ENCODE measurements at regions not wholly inside any gene's neighbourhood (a gene's known extent, or its start where the extent isn't known, plus 50 kb on each side); places are given as distances from the start of the nearest gene placed in this dataset.

DNA sequence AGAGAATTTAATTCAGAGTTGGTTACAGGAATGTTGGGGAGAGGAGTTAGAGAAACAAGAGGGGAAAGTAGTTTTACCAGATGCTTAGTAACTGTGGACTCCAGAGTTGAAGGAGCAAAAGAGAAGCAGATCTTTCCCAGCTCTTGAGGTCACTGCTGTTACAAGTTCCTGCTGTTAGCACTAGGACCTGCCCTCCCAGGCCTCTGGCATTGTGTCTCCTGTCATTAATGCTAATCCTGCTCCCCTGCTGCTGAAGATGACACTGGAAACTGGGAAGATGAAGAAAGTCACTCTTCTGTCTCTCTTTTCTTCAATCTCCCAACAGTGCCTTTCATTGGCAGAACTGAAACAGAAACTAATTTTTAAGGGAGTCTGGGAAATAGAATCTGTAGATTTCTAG is 845.6 kb downstream of the ADGRL2 start:
- no peak for TF ChIP-seq POLR2A (IDR thresholded peaks at IDR 0.05)
- TF ChIP-seq, protein P1, sequence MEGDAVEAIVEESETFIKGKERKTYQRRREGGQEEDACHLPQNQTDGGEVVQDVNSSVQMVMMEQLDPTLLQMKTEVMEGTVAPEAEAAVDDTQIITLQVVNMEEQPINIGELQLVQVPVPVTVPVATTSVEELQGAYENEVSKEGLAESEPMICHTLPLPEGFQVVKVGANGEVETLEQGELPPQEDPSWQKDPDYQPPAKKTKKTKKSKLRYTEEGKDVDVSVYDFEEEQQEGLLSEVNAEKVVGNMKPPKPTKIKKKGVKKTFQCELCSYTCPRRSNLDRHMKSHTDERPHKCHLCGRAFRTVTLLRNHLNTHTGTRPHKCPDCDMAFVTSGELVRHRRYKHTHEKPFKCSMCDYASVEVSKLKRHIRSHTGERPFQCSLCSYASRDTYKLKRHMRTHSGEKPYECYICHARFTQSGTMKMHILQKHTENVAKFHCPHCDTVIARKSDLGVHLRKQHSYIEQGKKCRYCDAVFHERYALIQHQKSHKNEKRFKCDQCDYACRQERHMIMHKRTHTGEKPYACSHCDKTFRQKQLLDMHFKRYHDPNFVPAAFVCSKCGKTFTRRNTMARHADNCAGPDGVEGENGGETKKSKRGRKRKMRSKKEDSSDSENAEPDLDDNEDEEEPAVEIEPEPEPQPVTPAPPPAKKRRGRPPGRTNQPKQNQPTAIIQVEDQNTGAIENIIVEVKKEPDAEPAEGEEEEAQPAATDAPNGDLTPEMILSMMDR (IDR thresholded peaks at IDR 0.05) = no peak
- H3K4me3 ChIP-seq = no peak overlapping the region
- no peaks in the 10 kb centered on the region for H3K36me3 ChIP-seq
- H3K4me1 ChIP-seq = no peaks in the 10 kb centered on the region
- no peak for DNase-seq
- H3K27me3 ChIP-seq = no peaks in the 10 kb centered on the region
- H3K9me3 ChIP-seq = no peaks in the 10 kb centered on the region
- no peak overlapping the region for H3K27ac ChIP-seq

DNA sequence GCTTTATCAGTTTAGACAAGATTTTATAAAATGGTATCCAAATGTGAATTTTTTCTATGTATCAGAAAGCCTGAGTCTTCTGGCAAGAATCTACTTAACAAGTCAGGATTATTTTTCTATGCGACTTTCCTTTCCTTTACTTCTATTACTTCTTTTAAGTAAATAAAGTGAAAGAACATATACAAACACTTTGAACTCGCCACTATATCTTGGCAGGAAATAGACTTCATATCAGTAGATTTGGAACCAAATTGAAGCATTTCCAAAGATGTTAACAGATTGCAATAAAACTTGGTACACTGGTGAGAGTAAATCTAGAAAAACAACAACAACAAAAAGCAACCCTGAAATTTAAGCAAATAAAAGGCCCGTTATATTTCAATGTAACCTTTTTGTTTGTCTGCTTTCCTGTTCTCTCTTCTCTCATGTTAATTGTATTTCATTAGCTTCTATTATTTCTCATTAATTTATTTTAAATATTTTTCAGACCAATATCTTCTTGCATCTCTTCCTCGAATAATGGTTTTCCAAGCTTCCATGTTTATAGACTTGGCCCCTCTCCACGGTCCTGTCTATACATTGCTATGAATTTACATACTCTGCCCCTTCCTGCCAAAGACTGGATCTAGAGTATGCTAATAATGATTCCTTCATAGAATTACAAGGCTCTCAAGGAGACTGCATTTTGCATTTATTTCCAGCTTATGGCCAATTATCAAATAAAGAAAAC is 843.6 kb downstream of the ADGRL2 start:
- Histone ChIP-seq H3K9me3 (no peaks in the 10 kb centered on the region), H3K4me3 (no peak overlapping the region), H3K4me1 (no peaks in the 10 kb centered on the region), H3K27ac (no peak overlapping the region), H3K27me3 (no peaks in the 10 kb centered on the region), H3K36me3 (no peaks in the 10 kb centered on the region)
- DNase-seq = no peak
- TF ChIP-seq POLR2A (IDR thresholded peaks at IDR 0.05) = no peak
- TF ChIP-seq, protein P1 (IDR thresholded peaks at IDR 0.05) = no peak

DNA sequence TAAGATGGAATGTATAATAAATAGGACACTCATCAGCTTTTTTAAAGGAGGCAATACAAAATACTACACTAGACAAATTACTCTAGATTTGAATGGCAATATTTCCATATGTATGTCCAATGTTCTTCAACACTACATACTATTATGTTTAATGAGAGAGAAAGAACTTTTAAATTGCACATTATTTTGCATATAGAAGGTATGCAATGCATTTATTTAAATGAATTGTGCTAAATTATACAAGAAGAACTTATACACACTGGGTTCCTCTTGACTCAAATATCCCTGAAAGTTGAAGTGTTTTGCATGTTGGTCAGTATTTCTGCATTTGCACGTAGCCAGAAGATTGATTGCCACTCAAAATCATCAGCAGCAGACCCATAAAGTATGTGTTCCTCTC is 839.6 kb downstream of the ADGRL2 start:
- H3K4me1 ChIP-seq = no peaks in the 10 kb centered on the region
- H3K27ac ChIP-seq = no peak overlapping the region
- DNase-seq = no peak
- H3K36me3 ChIP-seq = no peaks in the 10 kb centered on the region
- TF ChIP-seq, protein P1 (IDR thresholded peaks at IDR 0.05) = no peak
- no peak for TF ChIP-seq POLR2A (IDR thresholded peaks at IDR 0.05)
- no peaks in the 10 kb centered on the region for H3K9me3 ChIP-seq
- H3K27me3 ChIP-seq = no peaks in the 10 kb centered on the region
- H3K4me3 ChIP-seq = no peak overlapping the region

DNA sequence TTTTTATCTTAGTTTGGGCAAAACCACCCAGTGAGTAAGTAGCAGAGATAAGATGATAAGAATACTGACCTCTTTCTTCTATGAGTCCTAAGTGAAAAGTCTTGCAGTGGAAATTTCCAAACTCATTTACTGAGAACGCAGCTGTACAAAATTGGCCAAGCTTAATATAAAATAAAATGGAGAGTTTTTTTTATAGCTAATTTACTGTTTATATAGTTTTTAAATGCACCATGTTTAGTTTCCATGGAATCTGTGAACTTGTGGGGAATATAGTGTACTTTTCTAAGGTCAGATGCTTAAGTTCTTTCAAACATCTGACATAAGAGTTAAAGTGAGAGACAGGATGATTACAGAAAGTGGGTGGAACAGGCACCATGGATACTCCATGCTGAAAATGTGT is 833.5 kb downstream of the ADGRL2 start:
- TF ChIP-seq POLR2A (IDR thresholded peaks at IDR 0.05) = no peak
- TF ChIP-seq, protein P1 (IDR thresholded peaks at IDR 0.05) = no peak
- DNase-seq = no peak
- Histone ChIP-seq H3K36me3 (no peaks in the 10 kb centered on the region), H3K4me3 (no peak overlapping the region), H3K27me3 (no peaks in the 10 kb centered on the region), H3K4me1 (no peaks in the 10 kb centered on the region), H3K27ac (no peak overlapping the region), H3K9me3 (no peaks in the 10 kb centered on the region)

DNA sequence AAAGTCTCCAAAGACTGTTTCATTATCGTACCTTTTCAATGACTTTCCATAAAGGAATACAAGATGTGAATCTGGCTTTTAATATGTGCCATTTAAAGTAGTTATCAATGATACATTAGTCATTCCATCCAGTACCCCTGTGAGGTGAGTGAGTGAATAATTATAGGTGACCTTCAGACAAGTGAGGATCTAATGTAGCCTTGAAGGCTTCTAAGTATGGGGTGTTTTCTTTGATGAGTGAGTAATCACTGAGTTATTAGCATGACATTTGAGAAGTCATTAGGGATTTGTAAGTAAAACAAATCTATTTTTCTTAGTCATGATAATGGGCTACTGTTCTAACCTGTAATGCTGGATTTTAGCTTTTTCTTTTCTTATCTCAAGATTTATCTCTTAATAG is 831.4 kb downstream of the ADGRL2 start:
- no peaks in the 10 kb centered on the region for H3K4me1 ChIP-seq
- H3K4me3 ChIP-seq = no peak overlapping the region
- H3K27ac ChIP-seq = no peak overlapping the region
- H3K36me3 ChIP-seq = no peaks in the 10 kb centered on the region
- H3K27me3 ChIP-seq = no peaks in the 10 kb centered on the region
- no peak for DNase-seq
- H3K9me3 ChIP-seq = no peaks in the 10 kb centered on the region
- TF ChIP-seq POLR2A (IDR thresholded peaks at IDR 0.05) = no peak
- TF ChIP-seq, protein P1 (IDR thresholded peaks at IDR 0.05) = no peak

DNA sequence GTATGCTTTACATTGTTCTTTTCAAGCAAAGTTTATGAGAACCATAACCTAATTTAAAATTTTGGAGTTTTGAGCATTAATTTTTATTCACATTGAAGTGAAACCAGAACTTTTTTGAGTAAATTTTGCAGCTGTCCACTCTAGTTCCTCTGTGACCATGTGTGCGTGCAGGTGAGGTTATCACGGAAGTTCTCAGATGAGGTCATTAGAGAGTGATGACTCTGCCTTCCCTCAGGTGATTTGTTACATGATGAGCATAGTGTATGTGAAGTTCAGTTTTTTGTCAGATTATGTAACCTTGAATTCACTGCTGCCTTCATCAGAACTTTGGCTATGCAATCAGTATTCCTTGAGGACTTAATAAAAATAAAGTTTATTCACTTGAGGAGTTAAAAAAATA is 828.2 kb downstream of the ADGRL2 start:
- no peaks in the 10 kb centered on the region for H3K27me3 ChIP-seq
- DNase-seq = no peak
- H3K27ac ChIP-seq = no peak overlapping the region
- no peaks in the 10 kb centered on the region for H3K36me3 ChIP-seq
- H3K4me3 ChIP-seq = no peak overlapping the region
- peaks cover 0 to 4% (median 0%) of the 10 kb centered on the region in 4 donors for H3K9me3 ChIP-seq
- no peaks in the 10 kb centered on the region for H3K4me1 ChIP-seq
- TF ChIP-seq, protein P1 (IDR thresholded peaks at IDR 0.05) = no peak
- TF ChIP-seq POLR2A (IDR thresholded peaks at IDR 0.05) = no peak

All from Peyer's patch (tissue), 4 donors.